ENCODE measurements at regions not wholly inside any gene's neighbourhood (a gene's known extent, or its start where the extent isn't known, plus 50 kb on each side); places are given as distances from the start of the nearest gene placed in this dataset.

DNA sequence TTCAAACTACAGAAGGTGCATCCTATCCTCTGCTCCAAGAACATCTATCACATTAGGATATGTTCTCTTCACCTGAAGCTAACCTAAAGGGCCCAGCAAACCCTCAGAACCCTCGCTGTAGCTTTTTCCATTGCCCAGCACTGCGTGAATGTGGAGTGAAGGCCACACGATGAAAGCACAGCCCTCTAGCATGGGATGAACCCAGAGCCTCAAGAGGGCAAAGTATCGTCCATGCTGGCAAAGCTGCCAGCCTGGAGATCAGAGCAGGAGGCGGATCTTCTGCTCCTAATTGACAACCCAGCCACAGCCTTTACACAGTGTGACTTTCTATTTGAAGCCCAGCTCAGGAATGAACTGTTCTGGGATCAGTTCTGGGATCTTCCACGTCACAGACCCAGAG is 65.1 kb upstream of the USP47 start:
- no peak for TF ChIP-seq CTCF (conservative IDR thresholded peaks at IDR 0.05; ENCODE audit: low read depth in 2 of 2)
- TF ChIP-seq, protein P1, sequence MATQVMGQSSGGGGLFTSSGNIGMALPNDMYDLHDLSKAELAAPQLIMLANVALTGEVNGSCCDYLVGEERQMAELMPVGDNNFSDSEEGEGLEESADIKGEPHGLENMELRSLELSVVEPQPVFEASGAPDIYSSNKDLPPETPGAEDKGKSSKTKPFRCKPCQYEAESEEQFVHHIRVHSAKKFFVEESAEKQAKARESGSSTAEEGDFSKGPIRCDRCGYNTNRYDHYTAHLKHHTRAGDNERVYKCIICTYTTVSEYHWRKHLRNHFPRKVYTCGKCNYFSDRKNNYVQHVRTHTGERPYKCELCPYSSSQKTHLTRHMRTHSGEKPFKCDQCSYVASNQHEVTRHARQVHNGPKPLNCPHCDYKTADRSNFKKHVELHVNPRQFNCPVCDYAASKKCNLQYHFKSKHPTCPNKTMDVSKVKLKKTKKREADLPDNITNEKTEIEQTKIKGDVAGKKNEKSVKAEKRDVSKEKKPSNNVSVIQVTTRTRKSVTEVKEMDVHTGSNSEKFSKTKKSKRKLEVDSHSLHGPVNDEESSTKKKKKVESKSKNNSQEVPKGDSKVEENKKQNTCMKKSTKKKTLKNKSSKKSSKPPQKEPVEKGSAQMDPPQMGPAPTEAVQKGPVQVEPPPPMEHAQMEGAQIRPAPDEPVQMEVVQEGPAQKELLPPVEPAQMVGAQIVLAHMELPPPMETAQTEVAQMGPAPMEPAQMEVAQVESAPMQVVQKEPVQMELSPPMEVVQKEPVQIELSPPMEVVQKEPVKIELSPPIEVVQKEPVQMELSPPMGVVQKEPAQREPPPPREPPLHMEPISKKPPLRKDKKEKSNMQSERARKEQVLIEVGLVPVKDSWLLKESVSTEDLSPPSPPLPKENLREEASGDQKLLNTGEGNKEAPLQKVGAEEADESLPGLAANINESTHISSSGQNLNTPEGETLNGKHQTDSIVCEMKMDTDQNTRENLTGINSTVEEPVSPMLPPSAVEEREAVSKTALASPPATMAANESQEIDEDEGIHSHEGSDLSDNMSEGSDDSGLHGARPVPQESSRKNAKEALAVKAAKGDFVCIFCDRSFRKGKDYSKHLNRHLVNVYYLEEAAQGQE (IDR thresholded peaks at IDR 0.05; ENCODE audit: unreplicated experiment), result no peak
- TF ChIP-seq EZH2 (IDR thresholded peaks at IDR 0.05; ENCODE audit: low read depth, unreplicated experiment), result no peak
- no peak for TF ChIP-seq POLR2AphosphoS5 (IDR thresholded peaks at IDR 0.05; ENCODE audit: low read depth)
- no peak for TF ChIP-seq NANOG (IDR thresholded peaks at IDR 0.05; ENCODE audit: borderline replicate concordance)
- TF ChIP-seq EZH2phosphoT487 (IDR thresholded peaks at IDR 0.05; ENCODE audit: unreplicated experiment), result no peak
- no peak for TF ChIP-seq ZNF114 (CRISPR knock-in tag; IDR thresholded peaks at IDR 0.05)
- TF ChIP-seq ZNF331 (CRISPR knock-in tag; IDR thresholded peaks at IDR 0.05; ENCODE audit: low read depth), result no peak
- TF ChIP-seq, protein P2, sequence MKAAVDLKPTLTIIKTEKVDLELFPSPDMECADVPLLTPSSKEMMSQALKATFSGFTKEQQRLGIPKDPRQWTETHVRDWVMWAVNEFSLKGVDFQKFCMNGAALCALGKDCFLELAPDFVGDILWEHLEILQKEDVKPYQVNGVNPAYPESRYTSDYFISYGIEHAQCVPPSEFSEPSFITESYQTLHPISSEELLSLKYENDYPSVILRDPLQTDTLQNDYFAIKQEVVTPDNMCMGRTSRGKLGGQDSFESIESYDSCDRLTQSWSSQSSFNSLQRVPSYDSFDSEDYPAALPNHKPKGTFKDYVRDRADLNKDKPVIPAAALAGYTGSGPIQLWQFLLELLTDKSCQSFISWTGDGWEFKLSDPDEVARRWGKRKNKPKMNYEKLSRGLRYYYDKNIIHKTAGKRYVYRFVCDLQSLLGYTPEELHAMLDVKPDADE (IDR thresholded peaks at IDR 0.05), result no peak
- TF ChIP-seq ZNF462 (CRISPR knock-in tag; IDR thresholded peaks at IDR 0.05), result no peak
